A204.1 (cell line): ENCODE measurements at regions not wholly inside any gene's neighbourhood (a gene's known extent, or its start where the extent isn't known, plus 50 kb on each side); places are given as distances from the start of the nearest gene placed in this dataset.
A peak's percentile ranks its signal among the peaks of the same experiment; 100 is the strongest.
"Not testable (repeated sequence)": the region's sequence is repeated elsewhere in the genome, so short reads cannot be mapped to it uniquely, and the experiment has no call there.

ENCODE experiments used
- FAIRE-seq: peaks from 2 replicates; lab custom pipeline; 2012; peaks lifted over from hg19 to GRCh38; lab: Jason Lieb, UNC

DNA sequence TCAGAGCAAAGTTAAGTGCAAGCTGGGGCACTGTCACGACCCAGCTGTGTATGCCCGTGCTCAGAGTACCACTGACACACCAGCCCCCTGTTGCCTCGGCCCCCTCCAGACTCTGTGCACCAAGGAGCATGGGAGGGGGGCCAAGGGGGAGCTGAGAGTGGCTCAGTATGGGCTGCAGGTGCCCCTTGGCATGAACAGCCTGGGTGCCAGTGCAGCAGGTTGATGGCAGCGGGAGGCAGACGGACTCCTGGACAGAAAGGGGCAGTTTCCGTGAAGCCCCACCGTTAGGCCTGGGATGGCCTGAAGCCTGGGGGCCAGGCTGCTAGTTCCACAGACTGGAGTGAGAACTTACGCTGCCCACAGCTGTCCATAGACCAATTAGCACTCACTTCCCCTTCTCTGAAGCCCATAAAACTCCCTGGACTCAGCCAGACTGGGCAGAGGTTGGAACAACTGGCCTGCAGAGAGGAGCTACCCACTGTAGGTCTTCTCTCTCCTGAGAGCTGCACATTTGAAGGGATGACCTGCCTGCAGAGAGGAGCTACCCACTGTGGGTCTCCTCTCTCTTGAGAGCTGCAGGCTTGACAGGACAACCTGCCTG is 182.8 kb downstream of the DEPDC1B start:
- no peak for FAIRE-seq

- no peak for FAIRE-seq
Observed at GRCh38 chr5:60516688-60517087, 183.3 kb downstream of the DEPDC1B start.

GRCh38 chr5:60514152-60514551 is 185.8 kb downstream of the DEPDC1B start:
- no peak for FAIRE-seq

GRCh38 chr5:60512117-60512516 is 187.8 kb downstream of the DEPDC1B start:
- FAIRE-seq, result peak; percentile 35

- FAIRE-seq, result no peak
Observed at GRCh38 chr5:60510663-60511062, 189.3 kb downstream of the DEPDC1B start.

- no peak for FAIRE-seq
Observed at GRCh38 chr5:60510049-60510448, 189.9 kb downstream of the DEPDC1B start.

DNA sequence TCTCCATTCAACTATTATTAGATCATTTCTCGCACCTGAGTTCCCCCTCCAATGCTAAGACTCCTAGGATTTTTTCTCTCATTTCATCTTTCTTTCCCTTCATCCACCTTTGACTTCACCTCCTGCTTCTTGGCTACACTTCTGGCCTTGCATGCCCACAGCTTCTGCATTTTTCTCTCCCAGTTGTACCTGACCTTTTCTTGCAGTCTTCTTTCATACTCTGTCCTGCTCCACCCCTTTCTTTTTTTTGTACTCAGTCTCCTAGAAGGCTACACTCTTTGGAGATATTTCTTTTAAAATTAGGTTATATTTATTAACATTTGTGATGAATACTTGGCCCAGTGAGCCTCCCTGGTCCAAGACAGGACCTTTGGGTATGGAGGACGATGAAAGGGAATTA is 190.4 kb downstream of the DEPDC1B start:
- FAIRE-seq, result no peak

- no peak for FAIRE-seq
Observed at GRCh38 chr5:60507687-60508086, 192.3 kb downstream of the DEPDC1B start.

GRCh38 chr5:60505373-60506171 is 194.4 kb downstream of the DEPDC1B start:
- FAIRE-seq, result no peak

- FAIRE-seq, result no peak
Observed at GRCh38 chr5:60504342-60504741, 195.6 kb downstream of the DEPDC1B start.

DNA sequence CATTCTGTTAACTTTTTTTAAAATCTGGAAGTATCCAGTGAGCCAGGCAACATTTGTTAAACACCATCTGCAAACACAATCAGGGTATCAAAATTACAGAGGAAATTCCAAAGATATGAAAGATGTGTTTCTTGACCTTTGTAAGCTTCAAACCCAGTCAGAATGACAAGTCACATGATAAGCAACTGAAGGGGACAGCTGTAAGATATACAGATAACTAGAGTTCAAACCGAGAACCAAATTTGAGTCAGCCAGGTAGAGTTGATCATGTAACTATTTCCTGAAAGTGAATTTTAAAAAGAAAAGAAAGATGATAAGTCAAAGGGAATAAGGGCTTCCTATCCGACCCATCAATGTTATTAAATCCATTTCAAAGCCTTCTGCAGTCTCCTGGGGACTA is 196.2 kb downstream of the DEPDC1B start:
- FAIRE-seq, result no peak

- FAIRE-seq, result no peak
Observed at GRCh38 chr5:60497706-60498500, 202.1 kb downstream of the DEPDC1B start.

GRCh38 chr5:60495644-60496520 is 204.1 kb downstream of the DEPDC1B start:
- FAIRE-seq, result peak; percentile 100

DNA sequence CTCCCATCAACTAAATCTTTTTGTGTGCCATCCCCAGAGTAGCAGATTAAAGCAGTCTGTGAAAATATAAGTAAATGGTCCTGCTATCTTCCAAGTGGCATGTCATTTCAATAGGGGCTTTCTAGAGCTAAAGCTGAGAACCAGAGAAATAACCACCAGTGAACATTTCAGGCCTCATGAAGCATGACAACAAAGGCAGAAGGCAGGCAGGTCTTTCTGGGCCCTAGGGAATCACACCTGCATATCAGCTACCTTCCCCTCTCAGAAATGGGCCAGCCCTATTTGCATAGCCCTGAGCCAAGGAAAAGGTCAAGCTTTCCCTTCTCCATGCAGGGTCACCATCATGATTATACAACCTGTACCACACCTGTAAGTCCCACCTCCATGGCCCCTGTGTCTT is 205.3 kb downstream of the DEPDC1B start:
- no peak for FAIRE-seq

DNA sequence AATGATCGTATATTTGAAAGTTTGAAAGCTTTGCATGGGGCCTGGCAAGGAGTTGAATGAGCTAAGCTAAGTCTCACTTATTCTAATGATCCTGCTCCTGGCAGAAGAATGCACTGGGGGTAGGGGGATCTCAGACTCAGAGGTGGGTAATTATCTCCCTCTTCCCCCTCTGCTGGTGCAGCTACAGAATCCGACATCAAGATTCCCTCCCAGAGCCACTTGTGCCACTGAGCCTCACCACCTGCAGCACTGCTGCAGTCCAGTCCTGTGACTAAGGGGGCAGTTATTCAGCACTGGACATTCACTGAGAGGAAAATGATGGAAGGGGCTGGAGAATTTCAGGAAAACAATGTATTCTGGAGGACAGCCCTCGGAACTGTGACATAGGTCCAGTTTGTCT is 205.8 kb downstream of the DEPDC1B start:
- FAIRE-seq, result peak; percentile 98

DNA sequence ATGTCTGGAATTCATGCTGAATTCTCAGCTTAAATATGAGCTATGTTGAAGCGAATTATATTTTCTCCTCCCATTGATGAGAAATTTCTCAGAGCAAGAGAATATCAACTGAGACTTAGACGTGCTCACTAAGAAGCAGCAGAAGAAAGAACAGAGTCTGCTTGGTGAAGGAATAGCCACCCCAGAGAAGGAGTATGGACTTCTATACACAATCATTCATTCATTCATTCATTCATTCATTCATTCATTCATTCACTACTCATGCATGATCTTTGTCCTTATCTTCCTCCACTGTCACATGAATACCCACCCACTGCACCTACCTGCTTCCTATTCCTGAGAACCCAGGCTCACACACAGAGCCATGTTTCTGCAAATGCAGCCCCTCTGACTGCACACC is 206.6 kb downstream of the DEPDC1B start:
- no peak for FAIRE-seq

GRCh38 chr5:60492958-60493357 is 207.0 kb downstream of the DEPDC1B start:
- FAIRE-seq, result peak; percentile 98

- FAIRE-seq, result not testable (repeated sequence)
Observed at GRCh38 chr5:60492358-60492757, 207.6 kb downstream of the DEPDC1B start.

GRCh38 chr5:60490597-60491166 is 209.3 kb downstream of the DEPDC1B start:
- FAIRE-seq, result peak; percentile 98

GRCh38 chr5:60489856-60490255 is 210.1 kb downstream of the DEPDC1B start:
- FAIRE-seq, result no peak

DNA sequence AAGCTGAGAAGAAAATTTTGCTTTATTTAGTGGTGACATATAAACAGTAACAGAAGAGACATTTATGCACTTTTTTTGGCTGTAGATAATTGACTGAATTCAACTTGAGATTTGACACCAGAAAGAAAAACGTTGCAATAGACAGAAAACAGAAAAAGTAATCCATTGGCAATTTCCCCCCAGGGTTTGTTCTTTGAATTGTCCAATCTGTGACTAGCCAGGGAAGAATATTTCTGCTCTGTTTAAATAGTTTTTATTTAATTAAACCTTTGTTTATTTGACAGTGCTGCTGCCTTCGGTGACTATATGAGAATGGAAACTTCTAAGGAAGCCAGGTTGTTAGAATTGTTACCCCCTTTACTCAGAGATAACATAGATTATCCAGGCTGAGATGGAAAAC is 210.6 kb downstream of the DEPDC1B start:
- FAIRE-seq, result peak; percentile 99
